BE2C (cell line): ENCODE measurements at regions not wholly inside any gene's neighbourhood (a gene's known extent, or its start where the extent isn't known, plus 50 kb on each side); places are given as distances from the start of the nearest gene placed in this dataset.

Experiments
- DNase-seq: peaks from one replicate; pipeline ENCODE4 v3.0.0-alpha.2; 2020
- H3K27me3 ChIP-seq: fragments of 250-450 bp; sonication (Bioruptor Pico); 2 replicates; pipeline ENCODE4 v1.5.1; 2020; ENCODE audit warnings: mild to moderate bottlenecking
- H3K36me3 ChIP-seq: fragments of 250-450 bp; sonication (Bioruptor Pico); 2 replicates; pipeline ENCODE4 v1.5.1; 2020; ENCODE audit warnings: mild to moderate bottlenecking
- H3K4me1 ChIP-seq: fragments of 250-450 bp; sonication (Bioruptor Pico); 2 replicates; pipeline ENCODE4 v1.5.1; 2020
- H3K4me3 ChIP-seq: 2 replicates; pipeline ENCODE4 v1.5.1; 2011; ENCODE audit warnings: low read depth, low read length
- H3K9me3 ChIP-seq: fragments of 250-450 bp; sonication (Bioruptor Pico); 2 replicates; pipeline ENCODE4 v1.5.1; 2020
- CTCF ChIP-seq: IDR thresholded peaks from 2 replicates; pipeline ENCODE4 v1.5.1; 2012; ENCODE audit warnings: mild to moderate bottlenecking, low read depth, low read length

- Histone ChIP-seq H3K36me3 (no peaks in the 10 kb centered on the region), H3K4me3 (no peak overlapping the region), H3K4me1 (no peaks in the 10 kb centered on the region), H3K27me3 (no peaks in the 10 kb centered on the region), H3K9me3 (no peaks in the 10 kb centered on the region; the same call in 1 of the 2 replicates)
- TF ChIP-seq CTCF = no peak
- DNase-seq = no peak
Measured at GRCh38 chr7:118735441-118735840, 510.9 kb downstream of the ANKRD7 start.

GRCh38 chr7:118737935-118738334 lies 513.4 kb downstream of the ANKRD7 start:
- H3K4me3 ChIP-seq = no peak overlapping the region
- no peaks in the 10 kb centered on the region for H3K27me3 ChIP-seq
- no peaks in the 10 kb centered on the region for H3K36me3 ChIP-seq
- no peaks in the 10 kb centered on the region for H3K4me1 ChIP-seq
- H3K9me3 ChIP-seq = no peaks in the 10 kb centered on the region; the same call in 1 of the 2 replicates
- no peak for DNase-seq
- TF ChIP-seq CTCF = no peak

GRCh38 chr7:118745927-118746326 lies 521.4 kb downstream of the ANKRD7 start:
- TF ChIP-seq CTCF = no peak
- H3K27me3 ChIP-seq = no peaks in the 10 kb centered on the region
- H3K9me3 ChIP-seq = no peaks in the 10 kb centered on the region; the same call in 1 of the 2 replicates
- no peaks in the 10 kb centered on the region for H3K4me1 ChIP-seq
- no peak for DNase-seq
- no peak overlapping the region for H3K4me3 ChIP-seq
- H3K36me3 ChIP-seq = no peaks in the 10 kb centered on the region

GRCh38 chr7:118747473-118747872 lies 523.0 kb downstream of the ANKRD7 start:
- Histone ChIP-seq H3K4me3 (no peak overlapping the region), H3K27me3 (no peaks in the 10 kb centered on the region), H3K9me3 (no peaks in the 10 kb centered on the region; the same call in 1 of the 2 replicates), H3K36me3 (no peaks in the 10 kb centered on the region), H3K4me1 (no peaks in the 10 kb centered on the region)
- no peak for TF ChIP-seq CTCF
- DNase-seq = no peak

GRCh38 chr7:118753479-118753878 lies 529.0 kb downstream of the ANKRD7 start:
- Histone ChIP-seq H3K36me3 (no peaks in the 10 kb centered on the region), H3K27me3 (no peaks in the 10 kb centered on the region), H3K4me3 (no peak overlapping the region), H3K4me1 (no peaks in the 10 kb centered on the region), H3K9me3 (no peaks in the 10 kb centered on the region; the same call in 1 of the 2 replicates)
- TF ChIP-seq CTCF = no peak
- no peak for DNase-seq

- Histone ChIP-seq H3K36me3 (no peaks in the 10 kb centered on the region), H3K9me3 (no peaks in the 10 kb centered on the region; the same call in 1 of the 2 replicates), H3K4me1 (no peaks in the 10 kb centered on the region), H3K4me3 (no peak overlapping the region), H3K27me3 (no peaks in the 10 kb centered on the region)
- TF ChIP-seq CTCF = no peak
- no peak for DNase-seq
Measured at GRCh38 chr7:118754608-118755007, 530.1 kb downstream of the ANKRD7 start.
